DND-41 (cell line): ENCODE measurements at regions not wholly inside any gene's neighbourhood (a gene's known extent, or its start where the extent isn't known, plus 50 kb on each side); places are given as distances from the start of the nearest gene placed in this dataset.

Experiments used
- CTCF ChIP-seq: IDR thresholded peaks from 2 replicates; pipeline ENCODE4 v1.5.1; 2012; ENCODE audit warnings: borderline replicate concordance, low read length, moderate library complexity, mild to moderate bottlenecking; ENCODE audit not compliant: poor library complexity, severe bottlenecking; ENCODE audit errors: extremely low read depth
- EZH2 ChIP-seq: IDR thresholded peaks from 3 replicates; pipeline ENCODE4 v1.6.1; 2012; ENCODE audit warnings: borderline replicate concordance, low read depth, mild to moderate bottlenecking, moderate library complexity, low read length, inconsistent platforms; ENCODE audit not compliant: severe bottlenecking

GRCh38 chr13:90576067-90576466 lies 771.4 kb upstream of the MIR17HG start:
- TF ChIP-seq CTCF = no peak
- no peak for TF ChIP-seq EZH2
